Neural cell (in vitro differentiated cells): ENCODE measurements at regions not wholly inside any gene's neighbourhood (a gene's known extent, or its start where the extent isn't known, plus 50 kb on each side); places are given as distances from the start of the nearest gene placed in this dataset.

Source experiments
- H2AFZ ChIP-seq: fragments of 200-600, 300-800 bp; sonication (generic), shearing (Covaris generic); 2 replicates; pipeline ENCODE4 v1.6.0; 2014; ENCODE audit warnings: low read depth, mild to moderate bottlenecking, antibody characterized with exemption, low read length, moderate library complexity
- H3F3A ChIP-seq: fragments of 200-600 bp; shearing (Covaris generic); 2 replicates; pipeline ENCODE4 v1.6.1; 2016; ENCODE audit warnings: mild to moderate bottlenecking, moderate library complexity, mixed read lengths, antibody characterized with exemption, low read length; ENCODE audit not compliant: insufficient read depth, poor library complexity, severe bottlenecking
- H3K27ac ChIP-seq: fragments of 200-600, 300-800 bp; sonication (generic), shearing (Covaris generic); 2 replicates; pipeline ENCODE4 v1.5.1; 2014; ENCODE audit warnings: mild to moderate bottlenecking, low read length, moderate library complexity
- H3K27me3 ChIP-seq: fragments of 300-800, 200-600 bp; sonication (generic), shearing (Covaris generic); 2 replicates; pipeline ENCODE4 v1.6.0; 2014; ENCODE audit warnings: mild to moderate bottlenecking, low read depth, low read length, moderate library complexity; ENCODE audit not compliant: insufficient read depth
- H3K36me3 ChIP-seq: fragments of 300-800, 200-600 bp; sonication (generic), shearing (Covaris generic); 2 replicates; pipeline ENCODE4 v1.5.1; 2014; ENCODE audit warnings: mild to moderate bottlenecking, antibody characterized with exemption, low read length, moderate library complexity; ENCODE audit not compliant: insufficient read depth
- H3K4me2 ChIP-seq: fragments of 300-800, 200-600 bp; sonication (generic), shearing (Covaris generic); 2 replicates; pipeline ENCODE4 v1.6.0; 2014; ENCODE audit warnings: mild to moderate bottlenecking, low read length
- H3K4me3 ChIP-seq: fragments of 300-800, 200-600 bp; sonication (generic), shearing (Covaris generic); 2 replicates; pipeline ENCODE4 v1.5.1; 2014; ENCODE audit warnings: mild to moderate bottlenecking, low read length, moderate library complexity
- H3K79me2 ChIP-seq: fragments of 200-600 bp; shearing (Covaris generic); replicated peaks from 2 replicates; pipeline ENCODE4 v1.6.0; 2014; ENCODE audit warnings: mild to moderate bottlenecking, low read length, moderate library complexity; ENCODE audit not compliant: insufficient read depth
- H3K9ac ChIP-seq: fragments of 300-800, 200-600 bp; sonication (generic), shearing (Covaris generic); 2 replicates; pipeline ENCODE4 v1.6.1; 2016; ENCODE audit warnings: mild to moderate bottlenecking, low read length, mixed read lengths
- H3K9me2 ChIP-seq: fragments of 200-600 bp; shearing (Covaris generic); 2 replicates; pipeline ENCODE4 v1.6.1; 2016; ENCODE audit warnings: mild to moderate bottlenecking, low read length, mixed read lengths; ENCODE audit not compliant: insufficient read depth
- H3K9me3 ChIP-seq: fragments of 200-600, 300-800 bp; sonication (generic), shearing (Covaris generic); 2 replicates; pipeline ENCODE4 v1.6.1; 2016; ENCODE audit warnings: mild to moderate bottlenecking, mixed run types, low read length, moderate library complexity, mixed read lengths
- H4K20me1 ChIP-seq: fragments of 200-600 bp; shearing (Covaris generic); 2 replicates; pipeline ENCODE4 v1.6.1; 2016; ENCODE audit warnings: mild to moderate bottlenecking, mixed run types; ENCODE audit not compliant: insufficient read depth
- EP300 ChIP-seq: fragments of 450-650 bp; conservative IDR thresholded peaks from 2 replicates; pipeline ENCODE4 v1.6.1; 2014; ENCODE audit warnings: antibody characterized with exemption, mild to moderate bottlenecking, moderate library complexity; ENCODE audit not compliant: poor library complexity, severe bottlenecking
- EZH2 ChIP-seq: fragments of 200-600, 300-800 bp; shearing (Covaris generic), sonication (generic); IDR thresholded peaks from 2 replicates; pipeline ENCODE4 v1.6.1; 2014; ENCODE audit warnings: antibody characterized with exemption, low read length, borderline replicate concordance, mild to moderate bottlenecking; ENCODE audit not compliant: insufficient read depth, poor library complexity, severe bottlenecking
- MXI1 ChIP-seq: fragments of 450-650 bp; conservative IDR thresholded peaks from 2 replicates; pipeline ENCODE4 v1.6.1; 2014; ENCODE audit warnings: antibody characterized with exemption, mild to moderate bottlenecking; ENCODE audit not compliant: poor library complexity, severe bottlenecking
- POLR2AphosphoS5 ChIP-seq: IDR thresholded peaks from 2 replicates; pipeline ENCODE4 v1.6.1; 2012
- RAD21 ChIP-seq: fragments of 450-650 bp; conservative IDR thresholded peaks from 2 replicates; pipeline ENCODE4 v1.6.1; 2014; ENCODE audit warnings: antibody characterized with exemption, mild to moderate bottlenecking, moderate library complexity
- REST ChIP-seq: IDR thresholded peaks from 2 replicates; pipeline ENCODE4 v1.6.1; 2012; ENCODE audit warnings: borderline replicate concordance
- SMC3 ChIP-seq: fragments of 450-650 bp; conservative IDR thresholded peaks from 2 replicates; pipeline ENCODE4 v1.6.1; 2014; ENCODE audit warnings: antibody characterized with exemption, mild to moderate bottlenecking, moderate library complexity; ENCODE audit not compliant: poor library complexity
- TAF1 ChIP-seq: IDR thresholded peaks from 2 replicates; pipeline ENCODE4 v1.6.1; 2012; ENCODE audit warnings: low read depth
- TF ChIP-seq, protein P1 (sequence below): fragments of 450-650 bp; IDR thresholded peaks from 2 replicates; pipeline ENCODE4 v1.5.1; 2014; ENCODE audit warnings: antibody characterized with exemption, mild to moderate bottlenecking, moderate library complexity; ENCODE audit not compliant: poor library complexity, severe bottlenecking

DNA sequence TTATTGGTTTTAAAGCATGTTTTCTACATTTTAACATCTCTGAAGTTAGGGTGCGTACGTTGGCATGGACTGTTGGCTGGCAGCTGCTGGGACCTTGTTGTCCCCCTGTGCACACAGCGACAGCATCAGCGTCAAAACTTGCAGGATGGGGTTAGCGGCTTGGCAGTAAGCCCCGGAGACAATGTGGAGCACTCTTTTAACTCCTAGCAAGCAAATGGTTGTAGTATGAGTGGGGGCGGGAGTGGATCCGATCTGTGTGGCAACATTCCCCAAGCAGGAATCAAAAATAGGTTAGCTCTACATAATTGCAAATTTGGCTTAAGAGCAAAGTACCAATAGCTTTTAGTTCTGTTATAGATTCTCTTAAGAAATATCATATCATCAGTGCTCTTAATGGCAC, 70.1 kb downstream of the NRN1 start:
- no peaks in the 10 kb centered on the region for H3K36me3 ChIP-seq

GRCh38 chr6:5936140-5936539, 70.6 kb downstream of the NRN1 start:
- Histone ChIP-seq H3K9ac (no peak overlapping the region), H2AFZ (no peak overlapping the region)

More for the DNA sequence above, 70.1 kb downstream of the NRN1 start:
- H3K4me2 ChIP-seq = no peak overlapping the region
- no peaks in the 10 kb centered on the region for H3K9me2 ChIP-seq
- no peak overlapping the region for H3K9ac ChIP-seq
- H3K27ac ChIP-seq = no peak overlapping the region
- no peaks in the 10 kb centered on the region for H3K9me3 ChIP-seq
- H3K27me3 ChIP-seq = no peaks in the 10 kb centered on the region
- no peaks in the 10 kb centered on the region for H4K20me1 ChIP-seq
- H3F3A ChIP-seq = no peaks in the 10 kb centered on the region
- H3K4me3 ChIP-seq = no peak overlapping the region
- H3K79me2 ChIP-seq = no peaks in the 10 kb centered on the region
- TF ChIP-seq RAD21 = no peak
- no peak overlapping the region for H2AFZ ChIP-seq

More at GRCh38 chr6:5936140-5936539, 70.6 kb downstream of the NRN1 start:
- no peaks in the 10 kb centered on the region for H3K9me3 ChIP-seq
- H3K4me3 ChIP-seq = no peak overlapping the region
- H3K4me2 ChIP-seq = no peak overlapping the region
- no peaks in the 10 kb centered on the region for H3F3A ChIP-seq
- no peaks in the 10 kb centered on the region for H3K79me2 ChIP-seq
- TF ChIP-seq MXI1 = no peak
- no peak for TF ChIP-seq EZH2
- TF ChIP-seq POLR2AphosphoS5 = no peak
- no peak for TF ChIP-seq EP300
- TF ChIP-seq RAD21 = no peak
- TF ChIP-seq, protein P1, sequence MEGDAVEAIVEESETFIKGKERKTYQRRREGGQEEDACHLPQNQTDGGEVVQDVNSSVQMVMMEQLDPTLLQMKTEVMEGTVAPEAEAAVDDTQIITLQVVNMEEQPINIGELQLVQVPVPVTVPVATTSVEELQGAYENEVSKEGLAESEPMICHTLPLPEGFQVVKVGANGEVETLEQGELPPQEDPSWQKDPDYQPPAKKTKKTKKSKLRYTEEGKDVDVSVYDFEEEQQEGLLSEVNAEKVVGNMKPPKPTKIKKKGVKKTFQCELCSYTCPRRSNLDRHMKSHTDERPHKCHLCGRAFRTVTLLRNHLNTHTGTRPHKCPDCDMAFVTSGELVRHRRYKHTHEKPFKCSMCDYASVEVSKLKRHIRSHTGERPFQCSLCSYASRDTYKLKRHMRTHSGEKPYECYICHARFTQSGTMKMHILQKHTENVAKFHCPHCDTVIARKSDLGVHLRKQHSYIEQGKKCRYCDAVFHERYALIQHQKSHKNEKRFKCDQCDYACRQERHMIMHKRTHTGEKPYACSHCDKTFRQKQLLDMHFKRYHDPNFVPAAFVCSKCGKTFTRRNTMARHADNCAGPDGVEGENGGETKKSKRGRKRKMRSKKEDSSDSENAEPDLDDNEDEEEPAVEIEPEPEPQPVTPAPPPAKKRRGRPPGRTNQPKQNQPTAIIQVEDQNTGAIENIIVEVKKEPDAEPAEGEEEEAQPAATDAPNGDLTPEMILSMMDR = no peak
- no peak for TF ChIP-seq TAF1
- no peak for TF ChIP-seq SMC3
- TF ChIP-seq REST = no peak
- H3K36me3 ChIP-seq = no peaks in the 10 kb centered on the region
- no peaks in the 10 kb centered on the region for H3K27me3 ChIP-seq
- H3K9me2 ChIP-seq = no peaks in the 10 kb centered on the region
- H4K20me1 ChIP-seq = no peaks in the 10 kb centered on the region
- no peak overlapping the region for H3K27ac ChIP-seq
